Upper lobe of left lung (tissue), 6 donors: ENCODE measurements at regions not wholly inside any gene's neighbourhood (a gene's known extent, or its start where the extent isn't known, plus 50 kb on each side); places are given as distances from the start of the nearest gene placed in this dataset.

Experiments used
- ATAC-seq, 2 donors: fragments of 200-7000 bp; cut with Tn5 transposase; one replicate each; pipeline ENCODE4 v1.9.1; 2022; ENCODE audit warnings: mild to moderate bottlenecking in 2 of 2, moderate library complexity in 2 of 2; ENCODE audit not compliant: low FRiP score in 2 of 2
- DNase-seq, 2 donors: peaks; one replicate each; pipeline ENCODE4 v3.0.0-alpha.2; 2019 to 2020
- H3K27ac ChIP-seq, 4 donors: fragments of 200-600 bp; sonication (generic); one replicate each; pipeline ENCODE4 v1.5.1; 2016 to 2019
- H3K27me3 ChIP-seq, 4 donors: fragments of 200-600 bp; sonication (generic); one replicate each; pipeline ENCODE4 v1.5.1; 2017 to 2019
- H3K36me3 ChIP-seq, 4 donors: fragments of 200-600 bp; sonication (generic); one replicate each; pipeline ENCODE4 v1.5.1; 2016 to 2019
- H3K4me1 ChIP-seq, 4 donors: fragments of 200-600 bp; sonication (generic); one replicate each; pipeline ENCODE4 v1.5.1; 2018 to 2019
- H3K4me3 ChIP-seq, 4 donors: fragments of 200-600 bp; sonication (generic); one replicate each; pipeline ENCODE4 v1.5.1; 2017 to 2019; ENCODE audit warnings: mild to moderate bottlenecking in 2 of 4, moderate library complexity in 1 of 4
- H3K9me3 ChIP-seq, 4 donors: fragments of 200-600 bp; sonication (generic); one replicate each; pipeline ENCODE4 v1.5.1; 2018 to 2019
- EP300 ChIP-seq, 4 donors: sonication (generic); formaldehyde crosslinking; IDR thresholded peaks; one replicate each; pipeline ENCODE4 v1.5.1; 2017; ENCODE audit warnings: antibody characterized with exemption in 4 of 4, control low read depth in 2 of 4
- POLR2A ChIP-seq, 4 donors: fragments of 450-650 bp; IDR thresholded peaks; one replicate each; pipeline ENCODE4 v1.5.1; 2016 to 2017; ENCODE audit warnings: antibody characterized with exemption in 4 of 4, mild to moderate bottlenecking in 2 of 4
- POLR2AphosphoS5 ChIP-seq, 2 donors: sonication (generic); formaldehyde crosslinking; IDR thresholded peaks; one replicate each; pipeline ENCODE4 v1.5.1; 2017; ENCODE audit warnings: antibody characterized with exemption in 2 of 2
- WGBS, 2 donors: methylation state at CpG; one replicate each; pipeline ENCODE4 v1.1.5; 2017 to 2018; 5-methylcytosine and 5-hydroxymethylcytosine counted together
- TF ChIP-seq, protein P1 (sequence below), 6 experiments: fragments of 450-650 bp in 4 of 6; fragments of 200-600 bp in 2 of 6; sonication (generic) in 2 of 6; IDR thresholded peaks; one replicate each; pipeline ENCODE4 v1.5.1; 2016 to 2019; ENCODE audit warnings: antibody characterized with exemption in 6 of 6
- donor health status: DM: no; HTN: no; CAD: no; lungs with moderate emphysema.
- donor health status: DM: no; HTN: yes; CAD: no; lungs with severe emphysema.

DNA sequence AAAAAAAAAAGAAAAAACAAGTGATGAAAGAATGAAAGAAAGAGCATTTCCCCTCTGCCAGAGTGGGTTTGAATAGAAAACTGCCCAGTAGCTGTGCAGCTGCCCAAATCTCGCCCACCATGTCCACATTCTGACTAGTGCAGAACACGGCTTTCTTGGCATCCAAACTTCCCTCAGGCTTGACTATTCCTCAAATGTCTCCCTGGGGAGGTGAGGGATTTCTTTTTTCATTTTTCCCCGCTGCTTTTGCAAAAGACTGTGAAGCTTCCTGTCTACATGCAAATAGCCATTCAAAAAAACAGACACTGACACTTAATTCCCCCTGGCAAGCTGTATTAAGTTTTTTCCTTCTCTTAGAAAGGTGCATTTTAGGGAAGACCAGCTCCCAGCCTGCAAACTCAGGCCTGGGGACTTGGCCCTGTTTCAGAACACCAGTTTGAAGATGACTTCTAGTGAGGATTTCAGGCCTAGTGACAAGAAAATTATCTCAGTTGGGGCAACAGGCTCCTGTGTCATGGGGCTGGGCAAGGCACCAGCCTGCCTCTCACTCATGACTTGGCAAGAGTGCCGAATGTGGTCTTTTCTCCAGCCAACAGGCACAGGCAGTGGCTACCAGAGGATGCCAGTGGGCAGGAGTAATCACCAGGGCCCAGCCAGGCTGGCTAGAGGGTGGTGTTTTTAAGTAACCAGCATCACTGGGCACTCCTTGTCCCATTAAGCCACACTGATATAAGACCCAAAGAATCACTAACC lies 178.1 kb upstream of the NFIA start:
- WGBS, 2 donors: 48 to 66% methylated on average over 4 of the region's 4 CpGs
- no peak for TF ChIP-seq POLR2A (IDR thresholded peaks at IDR 0.05)
- H3K4me3 ChIP-seq: no peak overlapping the region
- H3K27me3 ChIP-seq: no peaks in the 10 kb centered on the region
- no peaks in the 10 kb centered on the region for H3K9me3 ChIP-seq
- peak in 1 of 2 donors; percentile 53 for ATAC-seq
- H3K27ac ChIP-seq: peak overlapping the region in 1 of 4 donors; percentile 1
- H3K36me3 ChIP-seq: no peaks in the 10 kb centered on the region
- no peaks in the 10 kb centered on the region for H3K4me1 ChIP-seq
- DNase-seq: no peak

DNA sequence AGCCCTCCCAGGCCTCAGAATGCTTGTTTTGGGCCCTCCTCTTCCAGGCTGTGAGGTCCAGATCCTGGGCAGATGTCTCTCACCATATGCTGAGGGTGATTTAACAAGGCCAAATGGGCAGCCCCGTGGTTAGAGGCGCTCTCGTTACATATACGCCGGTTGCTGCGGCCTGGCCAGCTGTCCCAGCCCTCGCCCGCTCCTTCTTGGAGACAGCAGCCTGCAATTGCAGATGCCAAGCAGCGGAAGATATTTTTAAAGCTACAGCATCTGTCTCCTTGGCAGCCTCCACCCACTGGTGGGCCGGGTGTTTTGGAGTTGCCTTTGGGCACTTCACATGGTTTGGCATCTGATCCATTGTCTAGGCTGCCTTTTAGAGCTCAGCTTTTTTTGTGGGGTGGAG lies 178.8 kb upstream of the NFIA start:
- no peaks in the 10 kb centered on the region for H3K36me3 ChIP-seq
- TF ChIP-seq, protein P1, sequence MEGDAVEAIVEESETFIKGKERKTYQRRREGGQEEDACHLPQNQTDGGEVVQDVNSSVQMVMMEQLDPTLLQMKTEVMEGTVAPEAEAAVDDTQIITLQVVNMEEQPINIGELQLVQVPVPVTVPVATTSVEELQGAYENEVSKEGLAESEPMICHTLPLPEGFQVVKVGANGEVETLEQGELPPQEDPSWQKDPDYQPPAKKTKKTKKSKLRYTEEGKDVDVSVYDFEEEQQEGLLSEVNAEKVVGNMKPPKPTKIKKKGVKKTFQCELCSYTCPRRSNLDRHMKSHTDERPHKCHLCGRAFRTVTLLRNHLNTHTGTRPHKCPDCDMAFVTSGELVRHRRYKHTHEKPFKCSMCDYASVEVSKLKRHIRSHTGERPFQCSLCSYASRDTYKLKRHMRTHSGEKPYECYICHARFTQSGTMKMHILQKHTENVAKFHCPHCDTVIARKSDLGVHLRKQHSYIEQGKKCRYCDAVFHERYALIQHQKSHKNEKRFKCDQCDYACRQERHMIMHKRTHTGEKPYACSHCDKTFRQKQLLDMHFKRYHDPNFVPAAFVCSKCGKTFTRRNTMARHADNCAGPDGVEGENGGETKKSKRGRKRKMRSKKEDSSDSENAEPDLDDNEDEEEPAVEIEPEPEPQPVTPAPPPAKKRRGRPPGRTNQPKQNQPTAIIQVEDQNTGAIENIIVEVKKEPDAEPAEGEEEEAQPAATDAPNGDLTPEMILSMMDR (IDR thresholded peaks at IDR 0.05): no peak
- TF ChIP-seq EP300 (IDR thresholded peaks at IDR 0.05): no peak
- TF ChIP-seq POLR2A (IDR thresholded peaks at IDR 0.05): no peak
- TF ChIP-seq POLR2AphosphoS5 (IDR thresholded peaks at IDR 0.05): no peak
- DNase-seq (peak in 1 of 2 donors; percentile 59), ATAC-seq (peak in 1 of 2 donors; percentile 54)
- no peaks in the 10 kb centered on the region for H3K9me3 ChIP-seq
- H3K27ac ChIP-seq: no peak overlapping the region
- WGBS, 2 donors: 43 to 85% methylated on average over 2 to 10 of the region's 10 CpGs
- no peaks in the 10 kb centered on the region for H3K27me3 ChIP-seq
- H3K4me3 ChIP-seq: no peak overlapping the region
- H3K4me1 ChIP-seq: no peaks in the 10 kb centered on the region

DNA sequence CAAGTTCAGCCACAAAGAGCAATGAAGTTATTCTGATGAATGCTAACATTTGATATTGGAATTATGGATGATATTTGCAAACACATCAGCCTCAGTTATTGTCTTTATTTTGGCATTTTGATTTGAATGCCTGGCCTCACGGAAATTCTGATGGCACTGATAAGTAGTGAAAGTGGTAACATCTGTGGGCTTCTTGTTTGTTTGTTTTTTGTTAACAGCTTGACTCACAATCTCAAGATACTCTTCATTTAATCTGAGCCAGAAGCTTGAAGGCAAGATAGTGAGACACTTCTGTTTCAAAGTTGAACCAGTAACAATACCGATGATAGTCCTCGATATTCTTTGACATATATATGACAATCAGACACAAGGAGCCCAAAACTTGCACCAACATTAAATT lies 182.9 kb upstream of the NFIA start:
- no peaks in the 10 kb centered on the region for H3K36me3 ChIP-seq
- H3K4me1 ChIP-seq: no peaks in the 10 kb centered on the region
- H3K27ac ChIP-seq: no peak overlapping the region
- no peaks in the 10 kb centered on the region for H3K27me3 ChIP-seq
- WGBS, 2 donors: 90 to 92% methylated on average over 3 of the region's 3 CpGs
- H3K9me3 ChIP-seq: no peaks in the 10 kb centered on the region
- no peak for ATAC-seq
- no peak overlapping the region for H3K4me3 ChIP-seq
- no peak for DNase-seq
- TF ChIP-seq POLR2A (IDR thresholded peaks at IDR 0.05) (no peak), EP300 (IDR thresholded peaks at IDR 0.05) (no peak), POLR2AphosphoS5 (IDR thresholded peaks at IDR 0.05) (no peak)
- TF ChIP-seq, protein P1 (IDR thresholded peaks at IDR 0.05): no peak

- no peaks in the 10 kb centered on the region for H3K4me1 ChIP-seq
- no peaks in the 10 kb centered on the region for H3K9me3 ChIP-seq
- no peak overlapping the region for H3K4me3 ChIP-seq
- no peak overlapping the region for H3K27ac ChIP-seq
- no peaks in the 10 kb centered on the region for H3K36me3 ChIP-seq
- TF ChIP-seq, protein P1 (IDR thresholded peaks at IDR 0.05): no peak
- ATAC-seq (no peak), DNase-seq (no peak)
- 84% methylated on average over 4 of the region's 4 CpGs for WGBS, 2 donors
- H3K27me3 ChIP-seq: no peaks in the 10 kb centered on the region
Measured at GRCh38 chr1:60898987-60899386, 183.4 kb upstream of the NFIA start.

- Histone ChIP-seq H3K36me3 (no peaks in the 10 kb centered on the region), H3K9me3 (no peaks in the 10 kb centered on the region), H3K4me1 (no peaks in the 10 kb centered on the region), H3K4me3 (no peak overlapping the region), H3K27ac (no peak overlapping the region), H3K27me3 (no peaks in the 10 kb centered on the region)
- no peak for DNase-seq
- 55 to 86% methylated on average over 4 of the region's 4 CpGs for WGBS, 2 donors
- ATAC-seq: no peak
- TF ChIP-seq EP300 (IDR thresholded peaks at IDR 0.05) (no peak), POLR2A (IDR thresholded peaks at IDR 0.05) (no peak), POLR2AphosphoS5 (IDR thresholded peaks at IDR 0.05) (no peak)
- TF ChIP-seq, protein P1 (IDR thresholded peaks at IDR 0.05): no peak
Measured at GRCh38 chr1:60898413-60898812, 183.9 kb upstream of the NFIA start.
